ENCODE measurements at regions not wholly inside any gene's neighbourhood (a gene's known extent, or its start where the extent isn't known, plus 50 kb on each side); places are given as distances from the start of the nearest gene placed in this dataset.

DNA sequence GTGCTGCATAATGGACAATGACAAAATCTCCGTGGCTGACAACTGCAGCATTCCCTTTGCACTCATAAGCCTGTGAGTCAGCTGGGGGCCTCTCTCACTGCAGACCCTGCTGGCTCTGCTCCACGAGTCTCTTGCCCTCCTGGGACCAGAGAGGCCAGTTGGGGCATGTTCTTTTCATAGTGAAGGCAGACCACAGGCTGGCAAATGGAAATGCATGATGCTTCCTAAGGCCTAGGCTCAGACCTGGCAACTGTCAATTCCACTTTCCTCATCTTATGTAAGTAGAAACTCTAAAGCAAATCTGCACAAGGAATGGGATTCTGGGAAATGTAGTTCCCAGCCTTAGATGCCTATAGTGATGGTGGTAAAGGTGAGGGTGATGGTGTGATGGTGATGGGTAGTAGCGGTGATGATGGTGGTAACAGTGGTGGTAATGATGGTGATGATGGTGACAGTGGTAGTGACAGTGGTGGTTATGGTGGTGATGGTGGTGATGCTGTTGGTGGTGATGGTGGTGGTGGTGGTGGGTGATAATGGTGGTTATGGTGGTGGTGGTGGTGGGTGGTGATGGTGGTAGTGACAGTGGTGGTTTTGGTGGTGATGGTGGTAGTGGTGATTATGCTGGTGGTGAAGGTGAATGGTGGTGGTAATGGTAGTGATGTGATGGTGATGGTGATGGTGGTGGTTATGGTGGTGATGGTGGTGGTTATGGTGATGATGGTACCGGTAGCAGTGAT lies 185.8 kb upstream of the ARL4C start:
- TF ChIP-seq, protein P1, sequence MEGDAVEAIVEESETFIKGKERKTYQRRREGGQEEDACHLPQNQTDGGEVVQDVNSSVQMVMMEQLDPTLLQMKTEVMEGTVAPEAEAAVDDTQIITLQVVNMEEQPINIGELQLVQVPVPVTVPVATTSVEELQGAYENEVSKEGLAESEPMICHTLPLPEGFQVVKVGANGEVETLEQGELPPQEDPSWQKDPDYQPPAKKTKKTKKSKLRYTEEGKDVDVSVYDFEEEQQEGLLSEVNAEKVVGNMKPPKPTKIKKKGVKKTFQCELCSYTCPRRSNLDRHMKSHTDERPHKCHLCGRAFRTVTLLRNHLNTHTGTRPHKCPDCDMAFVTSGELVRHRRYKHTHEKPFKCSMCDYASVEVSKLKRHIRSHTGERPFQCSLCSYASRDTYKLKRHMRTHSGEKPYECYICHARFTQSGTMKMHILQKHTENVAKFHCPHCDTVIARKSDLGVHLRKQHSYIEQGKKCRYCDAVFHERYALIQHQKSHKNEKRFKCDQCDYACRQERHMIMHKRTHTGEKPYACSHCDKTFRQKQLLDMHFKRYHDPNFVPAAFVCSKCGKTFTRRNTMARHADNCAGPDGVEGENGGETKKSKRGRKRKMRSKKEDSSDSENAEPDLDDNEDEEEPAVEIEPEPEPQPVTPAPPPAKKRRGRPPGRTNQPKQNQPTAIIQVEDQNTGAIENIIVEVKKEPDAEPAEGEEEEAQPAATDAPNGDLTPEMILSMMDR (IDR thresholded peaks at IDR 0.05) = no peak
- TF ChIP-seq POLR2A (IDR thresholded peaks at IDR 0.05) = no peak

Measured in heart left ventricle (tissue), 13 donors.